WTC11 (cell line): ENCODE measurements at regions not wholly inside any gene's neighbourhood (a gene's known extent, or its start where the extent isn't known, plus 50 kb on each side); places are given as distances from the start of the nearest gene placed in this dataset.

ENCODE experiments used
- ATAC-seq: fragments of 200-7000 bp; cut with Tn5 transposase; 2 replicates; pipeline ENCODE4 v1.10.0; 2021; ENCODE audit warnings: mild to moderate bottlenecking, moderate library complexity
- CTCF ChIA-PET: fragments of 300-600 bp; sonication (Branson Sonifier 250); formaldehyde crosslinking; loops from one replicate; lab custom pipeline; 2021; ENCODE audit warnings: antibody characterized with exemption; lab: Charles Lee
- POLR2A ChIA-PET: fragments of 350-600 bp; sonication (Branson Sonifier 250); formaldehyde crosslinking; loops from one replicate; lab custom pipeline; 2021; ENCODE audit warnings: antibody characterized with exemption; lab: Charles Lee
- DNase-seq: peaks from one replicate; pipeline ENCODE4 v3.0.0; 2021; ENCODE audit warnings: low spot score
- H3K27ac Mint-ChIP-seq: 2 replicates; pipeline ENCODE4 v1.8.0; 2021; ENCODE audit warnings: mixed read lengths
- H3K27me3 Mint-ChIP-seq: 2 replicates; pipeline ENCODE4 v1.8.0; 2021; ENCODE audit warnings: low read depth, mild to moderate bottlenecking, moderate library complexity, mixed read lengths
- H3K36me3 Mint-ChIP-seq: 2 replicates; pipeline ENCODE4 v1.8.0; 2021; ENCODE audit warnings: mixed read lengths
- H3K4me1 Mint-ChIP-seq: 2 replicates; pipeline ENCODE4 v1.8.0; 2022; ENCODE audit warnings: mixed read lengths
- H3K4me3 Mint-ChIP-seq: 2 replicates; pipeline ENCODE4 v1.8.0; 2021; ENCODE audit warnings: mild to moderate bottlenecking, moderate library complexity, mixed read lengths
- H3K9me3 Mint-ChIP-seq: 2 replicates; pipeline ENCODE4 v1.8.0; 2021; ENCODE audit warnings: mixed read lengths
- CREM ChIP-seq: sonication (generic); formaldehyde crosslinking; IDR thresholded peaks from 2 replicates; pipeline ENCODE4 v1.8.1; 2022; ENCODE audit warnings: mild to moderate bottlenecking, missing genetic modification reagents, moderate library complexity
- OVOL2 ChIP-seq: fragments of 250-450 bp; sonication (Bioruptor Pico); IDR thresholded peaks from 2 replicates; pipeline ENCODE4 v1.9.0; 2021; ENCODE audit warnings: mild to moderate bottlenecking, borderline replicate concordance
- SMAD4 ChIP-seq: sonication (generic); formaldehyde crosslinking; IDR thresholded peaks from 2 replicates; pipeline ENCODE4 v1.8.0; 2022; ENCODE audit warnings: mild to moderate bottlenecking, missing genetic modification reagents
- TCF7 ChIP-seq: sonication (generic); formaldehyde crosslinking; IDR thresholded peaks from 2 replicates; pipeline ENCODE4 v1.8.0; 2022; ENCODE audit warnings: mild to moderate bottlenecking, low read depth, missing genetic modification reagents, moderate library complexity
- ZNF138 ChIP-seq: sonication (generic); formaldehyde crosslinking; conservative IDR thresholded peaks from 2 replicates; pipeline ENCODE4 v1.8.1; 2022; ENCODE audit warnings: mild to moderate bottlenecking, moderate library complexity, missing genetic modification reagents
- TF ChIP-seq, protein P1 (sequence below): sonication (generic); formaldehyde crosslinking; IDR thresholded peaks from 2 replicates; pipeline ENCODE4 v1.8.1; 2023; ENCODE audit warnings: mild to moderate bottlenecking, missing genetic modification reagents, moderate library complexity
- TF ChIP-seq, protein P2 (sequence below): sonication (generic); formaldehyde crosslinking; IDR thresholded peaks from 2 replicates; pipeline ENCODE4 v1.8.1; 2023; ENCODE audit warnings: mild to moderate bottlenecking, missing genetic modification reagents, borderline replicate concordance
- TF ChIP-seq, protein P3 (sequence below): sonication (generic); formaldehyde crosslinking; IDR thresholded peaks from 2 replicates; pipeline ENCODE4 v1.8.0; 2023; ENCODE audit warnings: missing genetic modification reagents, mild to moderate bottlenecking, borderline replicate concordance
- TF ChIP-seq, protein P4 (sequence below): sonication (generic); formaldehyde crosslinking; IDR thresholded peaks from 2 replicates; pipeline ENCODE4 v1.8.1; 2022; ENCODE audit warnings: missing genetic modification reagents, borderline replicate concordance

DNA sequence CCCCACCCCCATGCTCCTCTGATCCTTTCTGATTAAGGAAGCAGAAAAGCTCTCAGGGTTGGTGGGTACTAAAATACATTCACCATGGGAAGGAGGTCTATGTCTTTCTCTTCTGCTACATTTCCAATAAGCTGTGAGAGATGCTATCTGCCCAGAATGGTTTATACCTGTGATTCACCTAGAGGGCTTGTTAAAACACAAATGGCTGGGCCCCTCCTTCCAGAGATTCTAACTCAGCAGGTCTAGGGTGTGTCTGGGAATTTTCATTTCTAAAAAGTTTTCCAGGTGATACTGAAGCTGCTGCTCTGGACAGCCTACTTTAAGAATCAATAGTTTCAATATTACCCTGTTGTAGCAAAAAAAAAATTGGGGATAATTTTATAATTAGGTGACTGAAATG is 772.2 kb upstream of the ZEB2 start:
- ATAC-seq, result no peak
- ChIA-PET POLR2A (no interaction called here), CTCF (no interaction called here)
- Mint-ChIP-seq H3K4me1 (no peaks in the 10 kb centered on the region), H3K4me3 (no peak overlapping the region), H3K36me3 (no peaks in the 10 kb centered on the region), H3K27ac (no peak overlapping the region), H3K27me3 (no peaks in the 10 kb centered on the region), H3K9me3 (no peaks in the 10 kb centered on the region)
- DNase-seq, result no peak
- TF ChIP-seq, protein P1, sequence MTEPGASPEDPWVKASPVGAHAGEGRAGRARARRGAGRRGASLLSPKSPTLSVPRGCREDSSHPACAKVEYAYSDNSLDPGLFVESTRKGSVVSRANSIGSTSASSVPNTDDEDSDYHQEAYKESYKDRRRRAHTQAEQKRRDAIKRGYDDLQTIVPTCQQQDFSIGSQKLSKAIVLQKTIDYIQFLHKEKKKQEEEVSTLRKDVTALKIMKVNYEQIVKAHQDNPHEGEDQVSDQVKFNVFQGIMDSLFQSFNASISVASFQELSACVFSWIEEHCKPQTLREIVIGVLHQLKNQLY (CRISPR knock-in tag), result no peak
- no peak for TF ChIP-seq TCF7 (CRISPR knock-in tag)
- TF ChIP-seq, protein P2, sequence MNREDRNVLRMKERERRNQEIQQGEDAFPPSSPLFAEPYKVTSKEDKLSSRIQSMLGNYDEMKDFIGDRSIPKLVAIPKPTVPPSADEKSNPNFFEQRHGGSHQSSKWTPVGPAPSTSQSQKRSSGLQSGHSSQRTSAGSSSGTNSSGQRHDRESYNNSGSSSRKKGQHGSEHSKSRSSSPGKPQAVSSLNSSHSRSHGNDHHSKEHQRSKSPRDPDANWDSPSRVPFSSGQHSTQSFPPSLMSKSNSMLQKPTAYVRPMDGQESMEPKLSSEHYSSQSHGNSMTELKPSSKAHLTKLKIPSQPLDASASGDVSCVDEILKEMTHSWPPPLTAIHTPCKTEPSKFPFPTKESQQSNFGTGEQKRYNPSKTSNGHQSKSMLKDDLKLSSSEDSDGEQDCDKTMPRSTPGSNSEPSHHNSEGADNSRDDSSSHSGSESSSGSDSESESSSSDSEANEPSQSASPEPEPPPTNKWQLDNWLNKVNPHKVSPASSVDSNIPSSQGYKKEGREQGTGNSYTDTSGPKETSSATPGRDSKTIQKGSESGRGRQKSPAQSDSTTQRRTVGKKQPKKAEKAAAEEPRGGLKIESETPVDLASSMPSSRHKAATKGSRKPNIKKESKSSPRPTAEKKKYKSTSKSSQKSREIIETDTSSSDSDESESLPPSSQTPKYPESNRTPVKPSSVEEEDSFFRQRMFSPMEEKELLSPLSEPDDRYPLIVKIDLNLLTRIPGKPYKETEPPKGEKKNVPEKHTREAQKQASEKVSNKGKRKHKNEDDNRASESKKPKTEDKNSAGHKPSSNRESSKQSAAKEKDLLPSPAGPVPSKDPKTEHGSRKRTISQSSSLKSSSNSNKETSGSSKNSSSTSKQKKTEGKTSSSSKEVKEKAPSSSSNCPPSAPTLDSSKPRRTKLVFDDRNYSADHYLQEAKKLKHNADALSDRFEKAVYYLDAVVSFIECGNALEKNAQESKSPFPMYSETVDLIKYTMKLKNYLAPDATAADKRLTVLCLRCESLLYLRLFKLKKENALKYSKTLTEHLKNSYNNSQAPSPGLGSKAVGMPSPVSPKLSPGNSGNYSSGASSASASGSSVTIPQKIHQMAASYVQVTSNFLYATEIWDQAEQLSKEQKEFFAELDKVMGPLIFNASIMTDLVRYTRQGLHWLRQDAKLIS (CRISPR knock-in tag), result no peak

DNA sequence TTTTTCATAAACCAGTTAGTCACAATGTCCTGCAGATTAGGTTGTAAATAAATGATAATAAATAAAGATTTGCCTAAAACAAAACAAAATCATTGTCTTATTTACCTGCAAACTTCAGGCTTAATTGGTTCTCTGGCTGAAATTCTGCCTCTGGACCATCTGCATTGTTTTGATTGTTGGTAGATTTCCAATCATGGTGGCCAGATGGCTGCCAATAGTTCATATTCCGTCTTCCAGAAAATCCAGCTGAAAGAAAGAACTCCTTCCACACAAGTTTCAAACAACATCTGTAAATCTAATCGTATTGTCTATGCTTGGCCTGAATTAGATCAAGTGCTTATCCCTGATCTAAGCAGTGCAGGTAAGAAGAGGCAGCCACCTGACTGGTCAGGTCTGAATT is 771.1 kb upstream of the ZEB2 start:
- CTCF ChIA-PET, result no interaction called here
- no peak overlapping the region for H3K27ac Mint-ChIP-seq
- no peaks in the 10 kb centered on the region for H3K9me3 Mint-ChIP-seq
- POLR2A ChIA-PET, result no interaction called here
- no peak for ATAC-seq
- peaks cover 2% of the 10 kb centered on the region for H3K4me1 Mint-ChIP-seq
- DNase-seq, result no peak
- peaks cover 8% of the 10 kb centered on the region for H3K27me3 Mint-ChIP-seq
- H3K36me3 Mint-ChIP-seq, result no peaks in the 10 kb centered on the region
- no peak overlapping the region for H3K4me3 Mint-ChIP-seq
- TF ChIP-seq CREM (CRISPR knock-in tag) (no peak), TCF7 (CRISPR knock-in tag) (no peak), SMAD4 (CRISPR knock-in tag) (no peak), OVOL2 (CRISPR knock-in tag) (no peak), ZNF138 (CRISPR knock-in tag) (no peak)
- TF ChIP-seq, protein P3, sequence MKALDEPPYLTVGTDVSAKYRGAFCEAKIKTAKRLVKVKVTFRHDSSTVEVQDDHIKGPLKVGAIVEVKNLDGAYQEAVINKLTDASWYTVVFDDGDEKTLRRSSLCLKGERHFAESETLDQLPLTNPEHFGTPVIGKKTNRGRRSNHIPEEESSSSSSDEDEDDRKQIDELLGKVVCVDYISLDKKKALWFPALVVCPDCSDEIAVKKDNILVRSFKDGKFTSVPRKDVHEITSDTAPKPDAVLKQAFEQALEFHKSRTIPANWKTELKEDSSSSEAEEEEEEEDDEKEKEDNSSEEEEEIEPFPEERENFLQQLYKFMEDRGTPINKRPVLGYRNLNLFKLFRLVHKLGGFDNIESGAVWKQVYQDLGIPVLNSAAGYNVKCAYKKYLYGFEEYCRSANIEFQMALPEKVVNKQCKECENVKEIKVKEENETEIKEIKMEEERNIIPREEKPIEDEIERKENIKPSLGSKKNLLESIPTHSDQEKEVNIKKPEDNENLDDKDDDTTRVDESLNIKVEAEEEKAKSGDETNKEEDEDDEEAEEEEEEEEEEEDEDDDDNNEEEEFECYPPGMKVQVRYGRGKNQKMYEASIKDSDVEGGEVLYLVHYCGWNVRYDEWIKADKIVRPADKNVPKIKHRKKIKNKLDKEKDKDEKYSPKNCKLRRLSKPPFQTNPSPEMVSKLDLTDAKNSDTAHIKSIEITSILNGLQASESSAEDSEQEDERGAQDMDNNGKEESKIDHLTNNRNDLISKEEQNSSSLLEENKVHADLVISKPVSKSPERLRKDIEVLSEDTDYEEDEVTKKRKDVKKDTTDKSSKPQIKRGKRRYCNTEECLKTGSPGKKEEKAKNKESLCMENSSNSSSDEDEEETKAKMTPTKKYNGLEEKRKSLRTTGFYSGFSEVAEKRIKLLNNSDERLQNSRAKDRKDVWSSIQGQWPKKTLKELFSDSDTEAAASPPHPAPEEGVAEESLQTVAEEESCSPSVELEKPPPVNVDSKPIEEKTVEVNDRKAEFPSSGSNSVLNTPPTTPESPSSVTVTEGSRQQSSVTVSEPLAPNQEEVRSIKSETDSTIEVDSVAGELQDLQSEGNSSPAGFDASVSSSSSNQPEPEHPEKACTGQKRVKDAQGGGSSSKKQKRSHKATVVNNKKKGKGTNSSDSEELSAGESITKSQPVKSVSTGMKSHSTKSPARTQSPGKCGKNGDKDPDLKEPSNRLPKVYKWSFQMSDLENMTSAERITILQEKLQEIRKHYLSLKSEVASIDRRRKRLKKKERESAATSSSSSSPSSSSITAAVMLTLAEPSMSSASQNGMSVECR (CRISPR knock-in tag), result no peak
- TF ChIP-seq, protein P4, sequence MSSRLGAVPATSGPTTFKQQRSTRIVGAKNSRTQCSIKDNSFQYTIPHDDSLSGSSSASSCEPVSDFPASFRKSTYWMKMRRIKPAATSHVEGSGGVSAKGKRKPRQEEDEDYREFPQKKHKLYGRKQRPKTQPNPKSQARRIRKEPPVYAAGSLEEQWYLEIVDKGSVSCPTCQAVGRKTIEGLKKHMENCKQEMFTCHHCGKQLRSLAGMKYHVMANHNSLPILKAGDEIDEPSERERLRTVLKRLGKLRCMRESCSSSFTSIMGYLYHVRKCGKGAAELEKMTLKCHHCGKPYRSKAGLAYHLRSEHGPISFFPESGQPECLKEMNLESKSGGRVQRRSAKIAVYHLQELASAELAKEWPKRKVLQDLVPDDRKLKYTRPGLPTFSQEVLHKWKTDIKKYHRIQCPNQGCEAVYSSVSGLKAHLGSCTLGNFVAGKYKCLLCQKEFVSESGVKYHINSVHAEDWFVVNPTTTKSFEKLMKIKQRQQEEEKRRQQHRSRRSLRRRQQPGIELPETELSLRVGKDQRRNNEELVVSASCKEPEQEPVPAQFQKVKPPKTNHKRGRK (CRISPR knock-in tag), result no peak
- TF ChIP-seq, protein P2 (CRISPR knock-in tag), result no peak
